D721Med (cell line): ENCODE measurements at regions not wholly inside any gene's neighbourhood (a gene's known extent, or its start where the extent isn't known, plus 50 kb on each side); places are given as distances from the start of the nearest gene placed in this dataset.

ENCODE experiments used
- DNase-seq: peaks from one replicate; pipeline ENCODE4 v3.0.0; 2011; ENCODE audit warnings: low spot score; ENCODE audit not compliant: insufficient read length
- FAIRE-seq: peaks from 2 replicates; lab custom pipeline; 2011; peaks lifted over from hg19 to GRCh38; lab: Jason Lieb, UNC
- TF ChIP-seq, protein P1 (sequence below): IDR thresholded peaks from 2 replicates; pipeline ENCODE4 v1.5.1; 2012; ENCODE audit warnings: mild to moderate bottlenecking, control low read depth; ENCODE audit not compliant: insufficient read depth; ENCODE audit errors: missing control alignments

DNA sequence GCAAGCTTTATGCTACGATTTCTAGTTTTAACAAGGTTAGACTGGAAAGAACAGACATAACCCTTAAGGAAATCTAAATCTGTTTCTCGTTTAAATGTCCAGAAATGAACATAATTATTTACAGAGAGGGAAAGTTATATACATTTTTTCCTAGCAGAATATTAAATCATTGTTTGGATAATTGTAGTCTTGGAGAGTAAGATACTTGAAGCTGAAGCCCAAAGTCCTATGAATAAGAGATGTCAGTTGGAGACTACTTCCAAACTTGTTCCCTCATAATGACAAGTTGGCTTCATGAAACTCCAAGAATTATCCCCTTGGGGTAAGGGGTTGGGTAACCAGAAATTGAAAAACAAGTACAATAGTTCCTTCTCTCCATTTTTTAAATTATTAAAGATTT, 911.1 kb upstream of the MAN1A1 start:
- TF ChIP-seq, protein P1, sequence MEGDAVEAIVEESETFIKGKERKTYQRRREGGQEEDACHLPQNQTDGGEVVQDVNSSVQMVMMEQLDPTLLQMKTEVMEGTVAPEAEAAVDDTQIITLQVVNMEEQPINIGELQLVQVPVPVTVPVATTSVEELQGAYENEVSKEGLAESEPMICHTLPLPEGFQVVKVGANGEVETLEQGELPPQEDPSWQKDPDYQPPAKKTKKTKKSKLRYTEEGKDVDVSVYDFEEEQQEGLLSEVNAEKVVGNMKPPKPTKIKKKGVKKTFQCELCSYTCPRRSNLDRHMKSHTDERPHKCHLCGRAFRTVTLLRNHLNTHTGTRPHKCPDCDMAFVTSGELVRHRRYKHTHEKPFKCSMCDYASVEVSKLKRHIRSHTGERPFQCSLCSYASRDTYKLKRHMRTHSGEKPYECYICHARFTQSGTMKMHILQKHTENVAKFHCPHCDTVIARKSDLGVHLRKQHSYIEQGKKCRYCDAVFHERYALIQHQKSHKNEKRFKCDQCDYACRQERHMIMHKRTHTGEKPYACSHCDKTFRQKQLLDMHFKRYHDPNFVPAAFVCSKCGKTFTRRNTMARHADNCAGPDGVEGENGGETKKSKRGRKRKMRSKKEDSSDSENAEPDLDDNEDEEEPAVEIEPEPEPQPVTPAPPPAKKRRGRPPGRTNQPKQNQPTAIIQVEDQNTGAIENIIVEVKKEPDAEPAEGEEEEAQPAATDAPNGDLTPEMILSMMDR: no peak
- DNase-seq: no peak
- FAIRE-seq: peak; percentile 32

DNA sequence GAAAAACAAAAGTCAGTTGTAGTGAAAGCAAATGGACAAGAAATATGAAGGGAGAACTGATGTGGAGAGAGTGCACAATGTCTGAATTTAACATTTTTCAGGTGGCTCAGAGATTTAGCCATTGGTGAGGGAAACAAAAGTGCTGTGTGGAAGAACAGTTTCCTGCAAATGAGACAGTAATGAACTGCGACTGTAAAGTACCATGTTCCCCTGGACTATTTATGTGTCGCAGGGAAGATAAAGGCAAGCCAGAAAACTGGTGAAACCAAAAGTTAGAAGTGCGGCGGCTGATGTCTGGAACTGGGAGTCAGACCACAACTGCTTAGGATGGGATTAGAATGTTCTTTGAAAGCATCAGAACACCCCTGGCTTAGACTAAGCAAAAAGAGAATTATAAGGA, 905.1 kb upstream of the MAN1A1 start:
- TF ChIP-seq, protein P1: no peak
- FAIRE-seq (no peak), DNase-seq (no peak)

DNA sequence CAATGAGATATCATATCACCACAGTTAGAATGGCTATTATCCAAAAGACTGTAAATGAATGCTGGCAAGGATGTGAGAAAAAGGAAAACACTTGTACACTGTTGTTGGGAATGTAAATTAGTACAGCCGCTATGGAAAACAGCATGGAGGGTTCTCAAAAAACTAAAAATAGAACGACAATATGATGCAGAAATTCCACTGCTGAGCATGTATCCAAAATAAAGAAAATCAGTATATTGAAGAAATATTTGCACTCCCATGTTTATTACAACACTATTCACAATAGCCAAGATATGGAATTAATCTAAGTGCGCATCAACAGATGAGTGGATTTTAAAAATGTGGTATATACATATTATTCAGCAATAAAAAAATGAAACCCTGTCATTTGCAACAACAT, 898.9 kb upstream of the MAN1A1 start:
- no peak for DNase-seq
- TF ChIP-seq, protein P1: no peak
- FAIRE-seq: no peak

DNA sequence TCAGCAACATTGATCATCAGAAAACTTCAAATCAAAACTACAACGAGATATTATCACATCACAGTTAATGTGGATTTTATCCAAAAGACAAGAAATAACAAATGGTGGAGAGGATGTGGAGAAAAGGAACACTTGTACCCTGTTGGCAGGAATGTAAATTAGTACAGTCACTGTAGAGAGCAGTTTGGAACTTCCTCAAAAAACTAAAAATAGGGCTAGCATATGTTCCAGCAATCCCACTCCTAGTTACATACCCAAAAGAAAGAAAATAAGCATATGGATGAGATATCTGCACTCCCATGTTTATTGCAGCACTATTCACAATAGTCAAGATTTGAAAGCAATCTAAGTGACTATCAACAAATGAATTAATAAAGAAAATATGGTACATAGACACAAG, 887.7 kb upstream of the MAN1A1 start:
- no peak for FAIRE-seq
- TF ChIP-seq, protein P1: no peak
- DNase-seq: no peak

DNA sequence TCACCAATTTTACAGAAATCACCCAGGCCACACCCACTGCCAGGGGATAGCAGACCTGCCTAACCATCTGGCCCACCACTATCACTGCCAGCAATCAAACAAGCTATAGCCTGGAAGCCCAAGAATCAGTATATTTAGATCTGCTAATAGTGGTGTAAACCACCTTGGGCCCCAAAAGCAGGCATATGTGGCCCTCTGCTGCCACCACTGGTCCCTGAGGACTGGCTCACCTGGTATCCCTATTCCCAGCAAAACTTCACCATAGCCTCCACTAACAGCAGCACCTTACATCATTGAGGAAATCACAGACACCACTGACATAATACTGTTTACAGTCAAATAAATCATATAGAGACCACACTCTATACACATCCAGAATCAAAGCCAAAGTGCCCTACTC, 880.4 kb upstream of the MAN1A1 start:
- FAIRE-seq (no peak), DNase-seq (no peak)
- TF ChIP-seq, protein P1: no peak

DNA sequence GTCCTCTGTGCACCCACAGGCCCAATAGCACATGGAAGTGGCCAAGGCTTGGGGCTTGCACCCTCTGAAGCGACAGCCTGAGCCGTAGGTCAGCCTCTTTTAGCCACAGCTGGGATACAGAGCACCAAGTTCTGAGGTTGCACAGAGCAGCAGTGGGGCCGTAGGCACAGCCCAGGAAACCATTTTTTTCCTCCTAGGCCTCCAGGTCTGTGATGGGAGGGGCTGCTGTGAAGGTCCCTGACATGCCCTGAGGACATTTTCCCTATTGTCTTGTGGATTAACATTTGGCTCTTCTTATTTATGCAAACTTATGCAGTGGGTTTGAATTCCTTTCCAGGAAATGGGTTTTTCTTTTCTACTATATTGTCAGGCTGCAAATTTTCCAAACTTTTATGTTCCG, 878.7 kb upstream of the MAN1A1 start:
- FAIRE-seq (no peak), DNase-seq (no peak)
- TF ChIP-seq, protein P1: no peak

DNA sequence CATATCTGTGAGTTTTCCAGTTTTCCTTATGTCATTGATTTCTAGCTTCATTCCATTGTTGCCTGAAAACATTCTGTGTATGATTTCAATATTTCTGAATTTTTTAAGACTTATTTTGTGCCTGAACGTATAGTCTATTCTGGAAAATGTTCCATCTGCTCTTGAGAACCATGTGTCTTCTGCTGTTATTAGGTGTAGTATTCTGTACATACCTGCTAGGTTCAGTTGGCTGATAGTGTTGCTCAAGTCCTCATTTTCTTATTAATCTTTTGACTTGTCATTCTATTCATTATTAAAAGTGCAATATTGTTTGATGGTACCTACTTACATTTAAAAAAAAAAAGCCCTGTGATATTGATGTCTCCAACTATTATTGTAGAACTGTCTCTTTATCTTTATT, 869.8 kb upstream of the MAN1A1 start:
- FAIRE-seq: no peak
- DNase-seq: no peak
- TF ChIP-seq, protein P1: no peak
